ENCODE measurements at regions not wholly inside any gene's neighbourhood (a gene's known extent, or its start where the extent isn't known, plus 50 kb on each side); places are given as distances from the start of the nearest gene placed in this dataset.

DNA sequence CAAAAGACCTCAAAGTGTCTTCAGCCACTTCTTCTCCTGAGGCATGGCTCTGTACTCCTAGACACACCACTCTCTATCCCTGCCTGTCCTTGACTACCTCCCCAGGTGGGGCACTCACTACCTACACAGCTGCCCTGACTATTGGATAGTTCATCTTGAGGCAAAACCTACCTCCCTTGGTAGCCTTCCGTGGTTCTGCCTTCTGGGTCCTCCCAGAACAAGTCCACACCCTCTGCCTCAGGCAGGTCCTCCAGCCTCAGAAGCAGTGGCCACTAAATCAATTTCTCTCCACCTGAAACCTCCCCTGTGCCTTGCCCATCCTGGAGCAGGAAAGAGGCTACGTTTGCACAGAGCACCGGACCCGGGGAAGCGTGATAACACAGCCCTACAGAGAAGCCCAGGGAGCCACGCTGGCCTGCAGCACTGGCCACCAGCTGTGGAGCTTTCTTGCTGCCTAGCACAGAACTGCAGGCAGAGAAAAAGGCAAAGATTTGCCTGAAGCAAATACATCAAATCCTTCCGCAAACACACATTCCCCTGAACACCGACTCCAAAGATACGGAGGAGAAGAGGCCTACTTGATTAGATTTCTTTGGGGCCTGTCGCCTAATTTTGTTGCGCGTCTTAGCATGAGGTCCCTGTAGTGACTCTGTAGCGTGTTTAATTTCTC lies 141.8 kb downstream of the C9orf50 start:
- no peak overlapping the region for H2AFZ ChIP-seq
- TF ChIP-seq EZH2 (IDR thresholded peaks at IDR 0.05; ENCODE audit: low read depth) = no peak
- TF ChIP-seq, protein P1, sequence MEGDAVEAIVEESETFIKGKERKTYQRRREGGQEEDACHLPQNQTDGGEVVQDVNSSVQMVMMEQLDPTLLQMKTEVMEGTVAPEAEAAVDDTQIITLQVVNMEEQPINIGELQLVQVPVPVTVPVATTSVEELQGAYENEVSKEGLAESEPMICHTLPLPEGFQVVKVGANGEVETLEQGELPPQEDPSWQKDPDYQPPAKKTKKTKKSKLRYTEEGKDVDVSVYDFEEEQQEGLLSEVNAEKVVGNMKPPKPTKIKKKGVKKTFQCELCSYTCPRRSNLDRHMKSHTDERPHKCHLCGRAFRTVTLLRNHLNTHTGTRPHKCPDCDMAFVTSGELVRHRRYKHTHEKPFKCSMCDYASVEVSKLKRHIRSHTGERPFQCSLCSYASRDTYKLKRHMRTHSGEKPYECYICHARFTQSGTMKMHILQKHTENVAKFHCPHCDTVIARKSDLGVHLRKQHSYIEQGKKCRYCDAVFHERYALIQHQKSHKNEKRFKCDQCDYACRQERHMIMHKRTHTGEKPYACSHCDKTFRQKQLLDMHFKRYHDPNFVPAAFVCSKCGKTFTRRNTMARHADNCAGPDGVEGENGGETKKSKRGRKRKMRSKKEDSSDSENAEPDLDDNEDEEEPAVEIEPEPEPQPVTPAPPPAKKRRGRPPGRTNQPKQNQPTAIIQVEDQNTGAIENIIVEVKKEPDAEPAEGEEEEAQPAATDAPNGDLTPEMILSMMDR (conservative IDR thresholded peaks at IDR 0.05) = no peak
- DNase-seq = no peak
- H3K4me3 ChIP-seq = no peak overlapping the region
- ChIA-PET CTCF (no interaction called here), POLR2A (ENCODE audit: unreplicated experiment) (interaction anchor here (0.6 kb wide), 1 partner anchor 183 kb away, joined by 11 read pairs; no protein-coding TSS in a partner anchor)
- peaks cover 57% of the 10 kb centered on the region for H3K4me1 ChIP-seq (replicated peaks; ENCODE audit: insufficient read depth)
- H3K4me2 ChIP-seq = peak overlapping the region; percentile 23; the same call in 1 of the 2 replicates
- no TSS peak for BruUV-seq (replicated peaks)
- H3K27me3 ChIP-seq (ENCODE audit: insufficient read depth, low read depth) = no peaks in the 10 kb centered on the region
- H3F3A ChIP-seq (ENCODE audit: insufficient read depth, low read depth) = peaks cover 44% of the 10 kb centered on the region
- peaks cover 7% of the 10 kb centered on the region; the same call in 1 of the 2 replicates for H3K9me3 ChIP-seq (ENCODE audit: insufficient read depth, low read depth)
- intact Hi-C loops (cut with micrococcal nuclease; ENCODE audit: unreplicated experiment) = no loop called here
- no peaks in the 10 kb centered on the region for H3K36me3 ChIP-seq (ENCODE audit: low read depth)
- H3K27ac ChIP-seq = no peak overlapping the region
- H3K79me2 ChIP-seq (ENCODE audit: low read depth) = peaks cover 3% of the 10 kb centered on the region; the same call in 1 of the 2 replicates
- no peaks in the 10 kb centered on the region for H4K20me1 ChIP-seq (ENCODE audit: insufficient read depth)
- no peaks in the 10 kb centered on the region for H3K9me2 ChIP-seq (ENCODE audit: insufficient read depth)

DNA sequence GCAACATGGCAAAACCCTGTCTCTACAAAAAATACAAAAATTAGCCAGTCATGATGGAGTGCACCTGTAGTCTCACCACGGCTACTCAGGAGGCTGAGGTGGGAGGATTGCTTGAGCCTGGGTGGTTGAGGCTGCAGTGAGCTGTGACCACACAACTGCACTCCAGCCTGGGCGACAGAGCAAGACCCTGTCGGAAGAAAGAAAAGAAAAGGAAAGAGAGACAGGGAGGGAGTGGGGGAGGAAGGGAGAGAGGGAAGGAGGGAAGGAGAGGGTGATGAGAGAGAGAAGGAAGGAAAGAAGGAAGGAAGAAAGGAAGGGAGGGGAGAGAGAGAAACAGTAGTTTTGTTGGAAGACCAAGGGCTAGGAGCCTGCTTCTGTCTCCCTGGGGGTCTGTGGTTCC lies 142.4 kb downstream of the C9orf50 start:
- Histone ChIP-seq H3K9me3 (ENCODE audit: insufficient read depth, low read depth) (peaks cover 7% of the 10 kb centered on the region; the same call in 1 of the 2 replicates), H3K9me2 (ENCODE audit: insufficient read depth) (no peaks in the 10 kb centered on the region), H3K36me3 (ENCODE audit: low read depth) (no peaks in the 10 kb centered on the region), H3K27ac (no peak overlapping the region), H2AFZ (no peak overlapping the region), H4K20me1 (ENCODE audit: insufficient read depth) (no peaks in the 10 kb centered on the region), H3K4me2 (no peak overlapping the region), H3K4me1 (replicated peaks; ENCODE audit: insufficient read depth) (peaks cover 52% of the 10 kb centered on the region), H3K79me2 (ENCODE audit: low read depth) (peaks cover 3% of the 10 kb centered on the region; the same call in 1 of the 2 replicates), H3K27me3 (ENCODE audit: insufficient read depth, low read depth) (no peaks in the 10 kb centered on the region), H3F3A (ENCODE audit: insufficient read depth, low read depth) (peaks cover 37% of the 10 kb centered on the region), H3K4me3 (no peak overlapping the region)
- ChIA-PET CTCF (no interaction called here), POLR2A (ENCODE audit: unreplicated experiment) (no interaction called here)
- TF ChIP-seq, protein P1 (conservative IDR thresholded peaks at IDR 0.05) = no peak
- TF ChIP-seq EZH2 (IDR thresholded peaks at IDR 0.05; ENCODE audit: low read depth) = no peak
- no TSS peak for BruUV-seq (replicated peaks)
- intact Hi-C loops (cut with micrococcal nuclease; ENCODE audit: unreplicated experiment) = no loop called here
- DNase-seq = no peak

DNA sequence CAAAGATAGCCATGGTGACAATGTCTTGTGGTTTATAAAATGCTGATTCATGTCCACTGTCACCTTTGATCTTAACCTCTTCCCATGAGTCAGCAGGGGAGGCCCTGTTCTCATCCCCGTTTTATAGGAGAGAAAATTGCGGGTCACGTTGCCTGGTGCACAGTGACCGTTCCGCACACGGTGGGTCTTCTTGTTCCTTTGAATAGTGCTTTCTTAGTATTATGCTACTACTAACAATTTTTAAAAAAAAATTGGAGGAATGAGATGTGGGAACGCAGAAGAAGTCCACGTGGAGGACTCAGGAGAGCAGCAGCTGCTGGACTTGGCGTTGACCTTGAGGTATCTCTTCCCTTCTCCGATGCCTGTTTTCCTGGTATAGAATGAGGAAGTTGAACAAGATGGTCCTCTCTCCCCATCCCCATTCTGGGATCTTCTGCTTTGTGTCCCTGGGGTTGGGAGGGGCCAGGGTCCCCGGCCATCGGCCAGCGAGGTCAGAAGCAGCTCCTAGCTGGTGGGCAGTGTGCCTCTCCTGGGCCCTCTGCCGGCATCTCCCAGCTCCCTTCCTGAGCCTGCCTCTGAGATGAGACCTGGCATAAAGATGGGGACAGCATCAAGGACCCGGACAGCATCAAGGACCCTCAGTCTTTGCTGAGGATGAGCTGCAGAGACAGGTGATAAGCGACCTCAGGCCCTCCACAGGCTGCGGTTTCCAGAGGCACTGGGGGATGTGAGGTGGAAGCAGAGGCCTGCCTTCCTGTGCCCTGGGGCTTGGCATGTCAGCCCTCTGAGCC lies 143.9 kb downstream of the C9orf50 start:
- TF ChIP-seq, protein P1 (conservative IDR thresholded peaks at IDR 0.05) = no peak
- TF ChIP-seq EZH2 (IDR thresholded peaks at IDR 0.05; ENCODE audit: low read depth) = no peak
- BruUV-seq (replicated peaks) = TSS peak; percentile 79
- Histone ChIP-seq H3K4me1 (replicated peaks; ENCODE audit: insufficient read depth) (peaks cover 48% of the 10 kb centered on the region), H3K9me2 (ENCODE audit: insufficient read depth) (no peaks in the 10 kb centered on the region), H3K4me3 (no peak overlapping the region), H4K20me1 (ENCODE audit: insufficient read depth) (no peaks in the 10 kb centered on the region), H2AFZ (no peak overlapping the region), H3F3A (ENCODE audit: insufficient read depth, low read depth) (peaks cover 29% of the 10 kb centered on the region), H3K27me3 (ENCODE audit: insufficient read depth, low read depth) (no peaks in the 10 kb centered on the region), H3K27ac (no peak overlapping the region; the same call in 1 of the 2 replicates), H3K4me2 (no peak overlapping the region), H3K79me2 (ENCODE audit: low read depth) (peaks cover 3% of the 10 kb centered on the region; the same call in 1 of the 2 replicates), H3K9me3 (ENCODE audit: insufficient read depth, low read depth) (peaks cover 7% of the 10 kb centered on the region; the same call in 1 of the 2 replicates), H3K36me3 (ENCODE audit: low read depth) (no peaks in the 10 kb centered on the region)
- ChIA-PET POLR2A (ENCODE audit: unreplicated experiment) (interaction anchor here (0.6 kb wide), 1 partner anchor 12 kb away, joined by 4 read pairs; no protein-coding TSS in a partner anchor), CTCF (no interaction called here)
- intact Hi-C loops (cut with micrococcal nuclease; ENCODE audit: unreplicated experiment) = no loop called here
- DNase-seq = no peak
